ENCODE measurements at regions not wholly inside any gene's neighbourhood (a gene's known extent, or its start where the extent isn't known, plus 50 kb on each side); places are given as distances from the start of the nearest gene placed in this dataset.

GRCh38 chr14:58907803-58908202 lies 270.0 kb downstream of the DACT1 start:
- TF ChIP-seq POLR2A (IDR thresholded peaks at IDR 0.05) (no peak), CTCF (IDR thresholded peaks at IDR 0.05) (no peak), POLR2AphosphoS5 (IDR thresholded peaks at IDR 0.05) (no peak)

Measured in prostate gland (tissue), 2 donors.